ENCODE measurements at regions not wholly inside any gene's neighbourhood (a gene's known extent, or its start where the extent isn't known, plus 50 kb on each side); places are given as distances from the start of the nearest gene placed in this dataset.

DNA sequence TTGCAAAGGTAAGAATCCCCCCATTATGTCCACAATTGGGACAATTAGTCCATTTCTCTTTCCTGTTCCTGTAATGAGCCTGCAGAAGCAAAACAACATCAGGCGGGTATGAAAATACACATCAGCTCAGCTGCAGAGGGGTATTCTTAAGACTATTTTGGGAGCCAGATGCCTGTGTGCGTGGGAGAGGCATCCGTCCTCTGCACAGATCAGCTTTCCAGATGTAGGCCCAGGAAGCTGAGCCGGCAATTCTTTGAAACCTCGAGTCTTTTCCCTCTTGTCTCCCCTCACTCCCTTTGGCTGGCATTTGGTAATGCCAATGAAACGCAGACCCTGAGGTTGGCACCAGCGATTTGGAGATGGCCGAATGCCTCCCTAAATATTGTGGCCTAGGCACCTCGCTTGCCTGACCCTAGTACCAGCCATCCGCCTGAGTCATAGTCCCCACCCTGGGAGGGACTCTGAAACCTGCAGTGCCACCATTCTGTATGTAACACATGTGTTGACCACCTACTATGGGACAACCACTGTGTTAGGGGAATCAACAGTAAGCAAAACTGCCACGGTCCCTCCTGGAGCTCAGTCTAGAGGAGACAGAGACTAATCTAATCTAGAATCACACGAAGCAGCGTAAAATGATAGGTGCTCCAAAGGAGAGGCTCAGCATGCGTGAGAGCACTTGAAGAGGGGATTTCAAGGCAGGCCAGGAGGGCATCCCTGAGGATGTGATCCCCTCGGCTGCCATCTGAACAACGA lies 603.0 kb downstream of the MATN1 start:
- intact Hi-C loops (cut with micrococcal nuclease): no loop called here
- no peak for DNase-seq (ENCODE audit: low spot score)
- H3K36me3 Mint-ChIP-seq (ENCODE audit: low read depth): no peaks in the 10 kb centered on the region
- no peaks in the 10 kb centered on the region for H3K4me1 Mint-ChIP-seq (ENCODE audit: low read depth)
- no peak overlapping the region for H3K27ac Mint-ChIP-seq
- H3K27me3 Mint-ChIP-seq (ENCODE audit: insufficient read depth): peaks cover 3% of the 10 kb centered on the region
- no peak overlapping the region for H3K4me3 Mint-ChIP-seq
- no peaks in the 10 kb centered on the region for H3K9me3 Mint-ChIP-seq

DNA sequence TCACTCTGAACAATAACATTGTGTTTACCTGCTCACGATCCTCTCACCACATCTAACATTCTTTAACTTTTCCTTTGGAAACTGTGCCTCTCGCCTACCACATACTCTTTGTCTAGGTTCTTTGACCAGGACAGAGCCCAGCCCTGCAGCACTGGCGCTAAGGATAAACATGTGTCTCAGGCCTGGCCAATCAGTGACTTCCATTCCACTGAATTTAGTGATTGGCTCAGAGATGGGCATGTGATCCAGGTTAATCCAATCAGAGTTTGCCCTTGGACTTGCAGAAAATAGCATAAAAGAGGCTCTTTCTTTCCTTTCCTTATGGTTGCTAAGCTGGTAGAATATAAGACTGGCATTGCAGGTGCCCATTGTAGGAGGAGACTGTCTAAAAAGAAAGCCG lies 605.7 kb downstream of the MATN1 start:
- intact Hi-C loops (cut with micrococcal nuclease): no loop called here
- H3K4me1 Mint-ChIP-seq (ENCODE audit: low read depth): no peaks in the 10 kb centered on the region
- H3K4me3 Mint-ChIP-seq: no peak overlapping the region
- no peaks in the 10 kb centered on the region for H3K9me3 Mint-ChIP-seq
- H3K36me3 Mint-ChIP-seq (ENCODE audit: low read depth): no peaks in the 10 kb centered on the region
- peaks cover 7% of the 10 kb centered on the region for H3K27me3 Mint-ChIP-seq (ENCODE audit: insufficient read depth)
- DNase-seq (ENCODE audit: low spot score): no peak
- no peak overlapping the region for H3K27ac Mint-ChIP-seq

DNA sequence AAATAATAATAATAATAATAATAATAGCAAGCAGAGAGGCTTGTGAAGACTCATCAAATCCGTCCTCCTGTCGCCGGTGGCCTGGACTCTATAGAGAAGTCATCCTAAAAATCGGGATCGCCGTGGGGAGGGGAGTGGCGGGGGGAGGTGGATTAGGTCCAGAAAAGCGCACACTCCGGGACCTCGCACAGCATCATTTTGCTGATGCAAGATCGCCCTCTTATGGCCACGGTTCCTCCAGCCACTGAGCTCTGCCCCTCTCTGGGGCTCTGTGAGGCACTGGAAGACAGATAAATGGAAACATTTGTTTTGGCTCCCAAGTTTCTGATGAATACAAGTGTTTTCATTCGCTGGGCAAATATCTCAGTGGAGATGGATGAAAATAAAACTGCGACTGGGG lies 612.0 kb downstream of the MATN1 start:
- peak; percentile 2 for DNase-seq (ENCODE audit: low spot score)
- no peaks in the 10 kb centered on the region for H3K36me3 Mint-ChIP-seq (ENCODE audit: low read depth)
- H3K27me3 Mint-ChIP-seq (ENCODE audit: insufficient read depth): peaks cover 21% of the 10 kb centered on the region
- no peaks in the 10 kb centered on the region for H3K9me3 Mint-ChIP-seq
- H3K27ac Mint-ChIP-seq: no peak overlapping the region
- H3K4me3 Mint-ChIP-seq: no peak overlapping the region
- intact Hi-C loops (cut with micrococcal nuclease): loop anchor here (1.0 to 5.0 kb wide), 2 partner anchors 732 to 874 kb away; partner anchors contain the start of gene PTPRU
- H3K4me1 Mint-ChIP-seq (ENCODE audit: low read depth): no peaks in the 10 kb centered on the region

DNA sequence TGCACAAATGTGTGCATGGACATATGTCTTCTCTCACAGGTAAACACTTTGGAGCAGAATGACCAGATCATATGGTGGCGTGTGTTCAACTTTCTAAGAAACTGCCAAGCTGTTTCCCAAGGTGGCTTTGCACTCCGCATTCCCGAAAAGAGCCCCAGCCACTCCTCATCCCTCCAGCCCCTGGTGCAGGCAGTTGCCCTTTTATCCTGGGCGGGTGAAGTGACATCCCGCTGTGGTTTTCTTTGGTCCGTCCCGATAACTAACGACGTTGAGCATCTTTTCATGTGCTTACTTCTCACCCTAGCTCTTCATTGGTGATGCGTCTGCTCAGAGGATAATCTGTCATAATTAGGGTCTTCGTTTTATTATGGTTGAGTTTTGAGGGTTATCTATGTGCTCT lies 612.5 kb downstream of the MATN1 start:
- Mint-ChIP-seq H3K4me3 (no peak overlapping the region), H3K27me3 (ENCODE audit: insufficient read depth) (peaks cover 21% of the 10 kb centered on the region), H3K27ac (no peak overlapping the region), H3K36me3 (ENCODE audit: low read depth) (no peaks in the 10 kb centered on the region), H3K4me1 (ENCODE audit: low read depth) (no peaks in the 10 kb centered on the region), H3K9me3 (no peaks in the 10 kb centered on the region)
- intact Hi-C loops (cut with micrococcal nuclease): loop anchor here (1.0 to 5.0 kb wide), 2 partner anchors 732 to 874 kb away; partner anchors contain the start of gene PTPRU
- no peak for DNase-seq (ENCODE audit: low spot score)

DNA sequence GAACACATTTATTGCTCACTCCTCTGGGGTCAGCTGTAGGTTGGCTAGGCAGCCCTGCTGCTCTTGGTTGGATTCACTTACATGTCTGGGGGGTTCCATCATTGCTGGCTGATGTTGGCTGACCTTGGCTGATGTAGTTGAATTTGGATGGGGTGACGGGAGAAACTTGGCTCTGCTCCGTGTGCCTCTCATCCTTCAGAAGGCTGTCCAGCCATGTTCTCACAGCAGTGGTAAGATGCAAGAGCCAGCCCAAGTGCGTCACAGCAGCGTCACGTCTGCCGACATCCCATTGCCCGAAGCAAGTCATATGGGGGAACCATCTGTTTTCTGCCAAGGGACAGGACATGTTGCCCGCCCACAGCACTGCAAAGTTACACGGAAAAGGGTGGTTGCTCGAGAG lies 613.5 kb downstream of the MATN1 start:
- Mint-ChIP-seq H3K4me3 (no peak overlapping the region), H3K27me3 (ENCODE audit: insufficient read depth) (peaks cover 23% of the 10 kb centered on the region), H3K9me3 (no peaks in the 10 kb centered on the region), H3K36me3 (ENCODE audit: low read depth) (no peaks in the 10 kb centered on the region), H3K4me1 (ENCODE audit: low read depth) (no peaks in the 10 kb centered on the region), H3K27ac (no peak overlapping the region)
- DNase-seq (ENCODE audit: low spot score): no peak
- intact Hi-C loops (cut with micrococcal nuclease): loop anchor here (5.0 kb wide), 1 partner anchor 873 kb away; the partner anchor contains the start of gene PTPRU

DNA sequence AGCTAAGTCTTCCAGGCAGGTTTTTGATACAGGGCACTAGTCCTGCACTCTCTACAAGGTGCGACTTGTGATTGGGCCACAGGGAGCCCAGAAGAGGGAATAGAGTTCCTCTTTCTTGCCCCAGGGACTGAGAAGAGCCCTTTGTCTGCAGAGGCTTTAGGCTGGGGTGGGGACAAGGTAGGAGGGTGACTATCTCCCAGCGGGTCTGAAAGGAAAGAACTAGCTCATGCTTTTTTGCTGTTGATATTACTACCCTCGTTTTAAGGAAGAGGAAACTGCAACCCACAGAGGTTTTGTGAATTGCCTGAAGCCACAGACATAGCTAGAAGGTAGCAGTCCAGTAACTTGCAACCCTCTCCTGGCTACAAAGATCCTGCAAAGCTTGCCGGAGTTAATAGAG lies 615.2 kb downstream of the MATN1 start:
- no peaks in the 10 kb centered on the region for H3K36me3 Mint-ChIP-seq (ENCODE audit: low read depth)
- no peaks in the 10 kb centered on the region for H3K4me1 Mint-ChIP-seq (ENCODE audit: low read depth)
- intact Hi-C loops (cut with micrococcal nuclease): no loop called here
- H3K27me3 Mint-ChIP-seq (ENCODE audit: insufficient read depth): peaks cover 24% of the 10 kb centered on the region
- no peak overlapping the region for H3K4me3 Mint-ChIP-seq
- no peak overlapping the region for H3K27ac Mint-ChIP-seq
- DNase-seq (ENCODE audit: low spot score): no peak
- H3K9me3 Mint-ChIP-seq: no peaks in the 10 kb centered on the region

DNA sequence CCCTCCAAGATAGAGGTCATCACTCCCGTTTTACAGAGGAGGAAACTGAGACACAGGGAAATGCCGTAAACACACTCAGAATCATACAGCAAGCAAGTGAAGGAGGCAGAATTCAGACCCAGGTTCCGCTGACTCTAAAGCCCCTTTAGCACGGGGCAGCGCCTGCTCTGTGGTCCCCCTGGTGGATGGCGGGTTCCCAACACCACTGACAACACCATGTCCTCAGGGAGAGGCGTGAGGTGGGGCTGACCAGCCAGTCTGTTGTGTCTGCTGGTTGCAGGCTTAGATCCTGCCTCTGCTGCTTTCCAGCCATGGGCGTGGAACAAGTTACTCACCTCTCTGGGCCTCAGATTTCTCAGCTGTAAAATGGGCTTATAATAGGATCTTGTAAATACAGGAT lies 617.3 kb downstream of the MATN1 start:
- peaks cover 22% of the 10 kb centered on the region for H3K27me3 Mint-ChIP-seq (ENCODE audit: insufficient read depth)
- H3K36me3 Mint-ChIP-seq (ENCODE audit: low read depth): no peaks in the 10 kb centered on the region
- H3K9me3 Mint-ChIP-seq: no peaks in the 10 kb centered on the region
- no peak overlapping the region for H3K27ac Mint-ChIP-seq
- H3K4me1 Mint-ChIP-seq (ENCODE audit: low read depth): no peaks in the 10 kb centered on the region
- DNase-seq (ENCODE audit: low spot score): no peak
- intact Hi-C loops (cut with micrococcal nuclease): no loop called here
- H3K4me3 Mint-ChIP-seq: no peak overlapping the region

DNA sequence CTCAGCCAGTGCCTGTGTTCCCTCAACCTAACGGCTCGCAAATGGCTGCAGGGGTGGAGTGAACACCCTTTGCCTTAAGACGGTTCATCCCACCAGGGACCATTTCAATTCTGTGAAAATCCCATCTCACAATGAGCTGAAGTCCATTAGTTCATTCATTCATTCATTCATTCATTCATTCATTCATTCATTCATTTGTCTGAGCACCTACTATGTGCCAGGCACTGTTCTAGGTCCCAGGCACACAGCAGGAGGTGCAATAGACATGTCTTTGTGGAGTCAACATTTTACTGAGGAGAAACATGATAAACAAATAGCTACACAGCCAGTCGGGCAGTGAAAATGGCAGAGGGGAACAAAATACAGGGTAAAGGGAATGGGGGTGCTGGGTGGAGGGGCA lies 618.8 kb downstream of the MATN1 start:
- Mint-ChIP-seq H3K36me3 (ENCODE audit: low read depth) (no peaks in the 10 kb centered on the region), H3K4me1 (ENCODE audit: low read depth) (no peaks in the 10 kb centered on the region), H3K27me3 (ENCODE audit: insufficient read depth) (peaks cover 13% of the 10 kb centered on the region), H3K4me3 (no peak overlapping the region), H3K9me3 (no peaks in the 10 kb centered on the region), H3K27ac (no peak overlapping the region)
- intact Hi-C loops (cut with micrococcal nuclease): no loop called here
- DNase-seq (ENCODE audit: low spot score): no peak

DNA sequence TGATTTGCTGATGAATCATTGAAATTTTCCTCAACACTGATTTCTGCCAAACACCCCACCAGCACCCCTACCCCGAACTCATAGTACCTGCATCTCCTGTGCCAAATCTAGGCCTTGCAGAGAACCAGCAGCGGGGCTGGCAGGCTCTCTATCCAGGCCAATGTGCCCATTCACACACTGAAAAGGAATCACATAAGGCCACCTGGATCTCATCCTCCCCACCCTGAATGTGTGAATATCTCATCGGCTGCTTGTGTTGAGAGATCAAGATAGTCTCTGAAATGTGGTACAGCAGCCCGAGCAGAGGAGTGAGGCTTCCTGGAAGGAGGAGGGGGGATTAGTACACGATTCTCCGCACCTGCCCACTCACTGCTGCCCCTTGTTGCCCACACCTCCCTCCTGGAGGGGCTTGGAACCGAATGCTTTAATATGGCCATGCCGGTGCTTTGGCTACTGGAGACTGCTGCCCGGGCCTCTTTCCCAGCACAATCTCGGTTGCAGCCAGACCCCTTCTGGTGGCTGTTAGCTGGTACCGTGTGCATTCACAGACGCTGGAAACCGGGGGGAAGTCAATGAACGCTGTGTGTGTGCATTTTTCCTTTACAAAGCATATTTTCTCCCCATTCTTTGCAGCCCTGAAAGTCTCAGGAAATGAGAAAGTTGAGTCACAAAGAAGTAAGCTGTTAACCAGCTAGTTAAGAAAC lies 619.5 kb downstream of the MATN1 start:
- no peaks in the 10 kb centered on the region for H3K9me3 Mint-ChIP-seq
- DNase-seq (ENCODE audit: low spot score): no peak
- intact Hi-C loops (cut with micrococcal nuclease): no loop called here
- no peaks in the 10 kb centered on the region for H3K4me1 Mint-ChIP-seq (ENCODE audit: low read depth)
- H3K4me3 Mint-ChIP-seq: no peak overlapping the region
- H3K36me3 Mint-ChIP-seq (ENCODE audit: low read depth): no peaks in the 10 kb centered on the region
- no peak overlapping the region for H3K27ac Mint-ChIP-seq
- H3K27me3 Mint-ChIP-seq (ENCODE audit: insufficient read depth): peaks cover 13% of the 10 kb centered on the region

DNA sequence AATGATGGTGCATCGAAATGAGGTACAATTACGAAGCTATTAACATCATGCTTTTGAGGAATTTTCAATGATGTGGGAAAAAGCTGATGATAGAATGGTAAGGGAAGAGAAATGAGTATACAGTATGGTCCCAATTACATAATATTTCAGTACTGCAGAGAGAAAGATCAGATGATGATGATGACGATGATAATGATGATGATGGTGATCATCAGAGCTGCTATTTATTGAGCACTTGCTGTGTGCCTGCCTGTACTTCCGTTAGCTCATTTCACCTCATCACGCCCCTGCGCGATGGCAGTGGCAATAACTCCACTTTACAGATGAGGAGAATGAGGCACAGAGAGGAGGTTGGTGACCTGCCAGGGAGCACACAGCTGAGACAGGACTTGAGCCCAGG lies 620.8 kb downstream of the MATN1 start:
- H3K36me3 Mint-ChIP-seq (ENCODE audit: low read depth): no peaks in the 10 kb centered on the region
- peaks cover 7% of the 10 kb centered on the region for H3K27me3 Mint-ChIP-seq (ENCODE audit: insufficient read depth)
- H3K27ac Mint-ChIP-seq: no peak overlapping the region
- no peaks in the 10 kb centered on the region for H3K9me3 Mint-ChIP-seq
- intact Hi-C loops (cut with micrococcal nuclease): no loop called here
- H3K4me1 Mint-ChIP-seq (ENCODE audit: low read depth): no peaks in the 10 kb centered on the region
- no peak for DNase-seq (ENCODE audit: low spot score)
- no peak overlapping the region for H3K4me3 Mint-ChIP-seq

DNA sequence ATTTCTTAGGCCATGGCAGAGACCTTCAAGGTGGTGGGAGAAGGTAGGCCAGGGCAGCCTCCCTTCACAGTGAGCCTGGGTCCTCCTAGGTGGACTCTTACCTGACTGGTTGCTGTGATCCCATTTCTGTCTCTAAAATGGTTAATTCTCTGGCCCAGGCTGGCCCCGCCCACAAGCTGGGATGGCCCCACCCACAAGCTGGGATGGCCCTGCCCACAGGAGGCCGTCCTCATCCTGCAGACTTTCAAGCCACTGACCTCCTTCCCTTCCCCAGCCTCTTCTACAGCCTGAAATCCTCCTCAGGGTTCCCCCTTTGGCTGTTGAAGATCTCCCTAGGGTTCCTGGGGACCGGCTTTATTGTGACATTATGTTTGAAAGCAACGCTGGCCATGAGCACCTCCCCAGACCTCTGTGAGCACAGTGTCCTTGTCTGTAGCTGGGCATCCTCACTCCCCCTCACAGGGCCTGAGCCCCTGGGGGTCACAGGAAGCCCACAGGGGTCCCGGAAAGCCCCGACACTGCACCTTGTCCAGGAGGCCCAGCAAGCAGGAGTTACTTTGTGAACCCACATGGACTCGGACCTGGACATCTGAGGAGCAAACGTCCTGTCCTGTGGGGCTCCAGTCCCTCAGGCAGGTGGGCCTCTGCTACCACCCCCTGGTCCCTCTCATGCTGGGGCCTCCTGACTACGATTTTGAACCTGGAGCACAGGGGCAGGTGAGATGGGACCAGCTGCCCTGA lies 621.7 kb downstream of the MATN1 start:
- H3K27ac Mint-ChIP-seq: no peak overlapping the region
- peaks cover 5% of the 10 kb centered on the region for H3K27me3 Mint-ChIP-seq (ENCODE audit: insufficient read depth)
- H3K9me3 Mint-ChIP-seq: no peaks in the 10 kb centered on the region
- no peaks in the 10 kb centered on the region for H3K4me1 Mint-ChIP-seq (ENCODE audit: low read depth)
- intact Hi-C loops (cut with micrococcal nuclease): no loop called here
- H3K36me3 Mint-ChIP-seq (ENCODE audit: low read depth): no peaks in the 10 kb centered on the region
- no peak for DNase-seq (ENCODE audit: low spot score)
- H3K4me3 Mint-ChIP-seq: no peak overlapping the region

DNA sequence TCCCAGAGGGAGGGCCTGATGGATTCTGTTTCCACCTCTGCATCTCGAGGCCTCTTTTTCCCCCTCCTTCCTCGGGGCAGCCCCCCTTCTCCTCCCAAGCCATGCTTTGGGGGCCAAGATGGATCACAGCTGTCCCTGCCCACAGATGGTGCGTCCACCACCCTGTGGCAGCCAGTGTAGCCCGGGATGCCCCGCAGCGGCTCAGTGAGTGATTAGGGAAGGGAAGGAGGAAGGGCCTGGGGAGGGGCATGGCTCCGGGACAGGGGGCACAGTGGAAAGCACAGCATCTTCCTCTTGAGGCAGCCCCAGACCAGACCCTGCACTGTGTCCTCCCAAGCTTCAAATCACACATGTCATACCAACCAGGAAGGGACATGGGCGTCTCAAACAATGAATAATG lies 622.4 kb downstream of the MATN1 start:
- H3K27ac Mint-ChIP-seq: no peak overlapping the region
- H3K9me3 Mint-ChIP-seq: no peaks in the 10 kb centered on the region
- no peaks in the 10 kb centered on the region for H3K4me1 Mint-ChIP-seq (ENCODE audit: low read depth)
- H3K36me3 Mint-ChIP-seq (ENCODE audit: low read depth): no peaks in the 10 kb centered on the region
- H3K4me3 Mint-ChIP-seq: no peak overlapping the region
- DNase-seq (ENCODE audit: low spot score): no peak
- H3K27me3 Mint-ChIP-seq (ENCODE audit: insufficient read depth): peaks cover 5% of the 10 kb centered on the region
- intact Hi-C loops (cut with micrococcal nuclease): no loop called here

DNA sequence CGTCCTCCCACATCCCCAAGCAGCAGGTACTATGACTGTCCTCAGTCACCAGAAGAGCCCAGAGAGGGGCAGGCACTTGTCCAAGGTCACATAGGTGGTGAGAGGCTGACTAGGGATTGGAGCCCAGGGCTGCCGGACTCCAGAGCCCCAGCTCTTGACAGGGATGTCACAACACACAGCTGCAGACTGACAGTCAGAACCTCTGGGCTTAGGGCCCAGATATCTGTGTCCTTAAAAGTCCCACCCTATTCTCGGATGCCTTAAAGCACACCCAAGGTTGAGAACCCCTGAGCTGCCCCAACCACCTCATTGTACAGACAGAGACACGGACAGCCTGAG lies 622.9 kb downstream of the MATN1 start:
- no peak overlapping the region for H3K27ac Mint-ChIP-seq
- H3K27me3 Mint-ChIP-seq (ENCODE audit: insufficient read depth): peaks cover 5% of the 10 kb centered on the region
- H3K9me3 Mint-ChIP-seq: no peaks in the 10 kb centered on the region
- H3K4me1 Mint-ChIP-seq (ENCODE audit: low read depth): no peaks in the 10 kb centered on the region
- intact Hi-C loops (cut with micrococcal nuclease): no loop called here
- no peak for DNase-seq (ENCODE audit: low spot score)
- H3K4me3 Mint-ChIP-seq: no peak overlapping the region
- no peaks in the 10 kb centered on the region for H3K36me3 Mint-ChIP-seq (ENCODE audit: low read depth)

Data from activated T-helper 1 cell treated with anti-CD3 and anti-CD28 coated beads, Interleukin-12 subunit alpha, Interleukin-12 subunit beta, Interleukin-2, Interleukin-4 antibody, amounts not matched to agents 30 ng/mL and 10 ng/mL and 1 ng/mL, durations not matched to agents 14 hours and 24 hours and 36 hours (primary cell).